NOMO-1 treated with dmso at 0.1 percent for 144 hours (cell line): ENCODE measurements at regions not wholly inside any gene's neighbourhood (a gene's known extent, or its start where the extent isn't known, plus 50 kb on each side); places are given as distances from the start of the nearest gene placed in this dataset.

ENCODE experiments used
- DNase-seq: peaks from one replicate; lab custom pipeline; 2025; ENCODE audit not compliant: unreplicated experiment; lab: John Stamatoyannopoulos, UW

GRCh38 chr4:89371614-89372013 lies 64.0 kb upstream of the GPRIN3 start:
- no peak for DNase-seq

GRCh38 chr4:89369581-89369980 lies 62.0 kb upstream of the GPRIN3 start:
- no peak for DNase-seq

GRCh38 chr4:89368861-89369260 lies 61.3 kb upstream of the GPRIN3 start:
- no peak for DNase-seq

- DNase-seq, result no peak
Observed at GRCh38 chr4:89365776-89366175, 58.2 kb upstream of the GPRIN3 start.

- DNase-seq, result no peak
Observed at GRCh38 chr4:89365375-89365774, 57.8 kb upstream of the GPRIN3 start.

- no peak for DNase-seq
Observed at GRCh38 chr4:89364541-89364940, 56.9 kb upstream of the GPRIN3 start.

- no peak for DNase-seq
Observed at GRCh38 chr4:89363786-89364185, 56.2 kb upstream of the GPRIN3 start.

- DNase-seq, result no peak
Observed at GRCh38 chr4:89358935-89359638, 51.5 kb upstream of the GPRIN3 start.

- DNase-seq, result no peak
Observed at GRCh38 chr4:89357787-89358186, 50.2 kb upstream of the GPRIN3 start.
